ENCODE measurements at regions not wholly inside any gene's neighbourhood (a gene's known extent, or its start where the extent isn't known, plus 50 kb on each side); places are given as distances from the start of the nearest gene placed in this dataset.

DNA sequence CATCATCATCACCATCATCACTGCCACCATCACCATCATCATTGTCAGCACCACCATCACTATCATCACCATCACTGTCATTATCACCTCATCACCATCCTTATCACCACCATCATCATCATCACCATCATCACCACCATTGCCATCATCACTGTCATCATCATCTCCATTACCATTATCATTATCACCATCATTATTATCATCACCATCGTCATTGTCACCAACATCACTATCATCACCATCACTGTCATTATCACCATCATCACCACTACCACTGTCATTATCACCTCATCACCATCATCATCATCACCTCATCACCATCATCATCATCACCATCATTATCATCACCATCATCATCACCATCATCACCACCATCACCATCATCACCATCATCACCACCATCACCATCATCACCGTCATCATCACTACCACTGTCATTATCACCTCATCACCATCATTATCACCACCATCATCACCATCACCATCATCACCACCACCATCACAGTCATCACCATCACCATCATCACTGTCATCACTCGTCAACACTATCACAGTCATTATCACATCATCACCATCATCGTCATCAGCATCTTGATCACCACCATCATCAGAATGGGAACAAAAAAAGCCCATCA is 191.1 kb downstream of the TTLL2 start:
- no peak for DNase-seq

DNA sequence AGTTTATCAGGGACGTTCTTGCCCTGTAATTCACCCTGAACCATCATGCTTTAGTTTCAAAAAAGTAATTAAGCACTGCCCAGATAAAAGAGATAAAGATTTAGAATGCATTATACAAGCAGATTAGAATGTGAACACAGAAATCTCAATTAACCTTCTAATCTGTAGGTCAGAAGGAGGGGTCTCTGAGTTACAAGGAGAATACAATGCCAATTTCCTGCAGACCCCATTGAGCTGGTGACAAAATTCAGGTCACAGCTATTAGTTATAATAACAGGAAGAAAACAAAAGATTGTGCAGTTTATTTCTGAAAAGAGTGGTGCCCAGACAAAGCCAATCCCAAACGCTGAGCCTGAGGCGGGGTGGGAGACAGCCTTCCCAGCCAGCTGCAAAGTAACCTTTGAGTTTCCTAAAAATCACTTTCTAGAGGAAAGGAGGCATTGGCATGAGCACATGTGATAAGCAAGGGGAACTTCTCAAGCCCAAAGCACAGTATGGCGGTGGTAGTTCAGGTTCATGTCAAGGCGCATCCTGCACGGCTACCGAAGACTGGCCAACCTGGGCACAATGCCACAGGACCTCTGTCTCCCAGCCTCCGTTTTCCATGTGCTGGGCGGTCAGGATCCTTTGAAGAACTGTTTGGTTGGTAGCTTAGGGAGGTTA is 192.5 kb downstream of the TTLL2 start:
- DNase-seq = no peak

DNA sequence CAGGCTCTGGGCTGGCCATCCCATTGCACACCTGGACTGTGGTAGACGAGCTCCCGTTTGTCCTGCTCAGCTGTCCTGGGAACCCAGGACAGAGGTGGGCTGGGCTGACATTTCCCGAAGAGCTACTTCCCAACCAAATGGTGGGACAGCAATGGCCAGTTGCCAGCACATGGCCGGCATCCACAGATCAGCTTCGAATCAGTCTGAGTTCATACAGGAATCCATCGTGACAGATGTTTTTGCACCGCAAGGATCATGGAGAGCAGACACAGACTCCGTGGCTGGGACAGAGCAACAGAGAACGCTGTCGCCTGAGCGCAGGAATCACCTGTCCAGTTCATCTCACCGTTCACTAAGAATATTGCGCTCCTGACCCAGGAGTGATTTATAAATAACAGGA is 198.5 kb downstream of the TTLL2 start:
- no peak for DNase-seq

DNA sequence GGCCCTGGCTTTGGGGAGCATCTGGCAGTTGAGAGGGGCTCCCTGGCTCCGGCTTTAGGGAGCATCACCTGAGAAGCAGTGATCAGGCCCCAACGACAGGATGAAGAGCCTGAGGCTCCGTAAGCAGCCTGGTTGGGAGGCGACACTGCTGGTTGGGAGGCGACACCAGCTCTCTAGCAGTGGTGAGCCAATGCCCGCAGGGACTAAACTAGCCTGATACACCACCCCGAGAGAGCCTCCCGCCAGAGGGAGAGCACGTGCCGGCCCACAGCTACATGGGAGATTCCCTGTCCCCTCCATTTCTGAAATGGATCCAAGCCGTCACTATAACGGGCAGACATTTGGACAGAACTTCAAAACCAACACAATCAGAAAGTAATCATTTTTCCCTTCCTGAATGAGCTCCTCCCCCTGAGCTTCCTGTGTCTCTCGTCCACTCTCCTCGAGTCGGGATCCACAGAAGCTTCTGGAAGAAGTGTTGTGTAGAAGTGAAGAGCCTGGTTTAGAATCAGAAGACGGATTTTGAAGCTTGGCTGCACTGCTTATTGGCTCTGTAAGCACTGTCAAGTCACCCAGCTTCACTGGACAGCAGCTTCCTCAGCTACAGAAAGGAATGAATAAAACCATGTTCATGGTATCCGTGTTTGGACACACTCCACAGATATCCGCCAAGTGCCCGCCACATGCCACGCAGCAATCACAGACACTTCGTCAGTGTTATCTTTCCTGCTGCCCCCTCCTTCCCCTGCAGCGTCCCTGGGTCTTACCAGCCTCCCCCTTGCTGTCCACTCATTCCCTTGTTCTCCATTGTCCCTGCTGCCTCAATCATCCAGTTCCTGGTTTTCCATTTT is 199.6 kb downstream of the TTLL2 start:
- DNase-seq = no peak

DNA sequence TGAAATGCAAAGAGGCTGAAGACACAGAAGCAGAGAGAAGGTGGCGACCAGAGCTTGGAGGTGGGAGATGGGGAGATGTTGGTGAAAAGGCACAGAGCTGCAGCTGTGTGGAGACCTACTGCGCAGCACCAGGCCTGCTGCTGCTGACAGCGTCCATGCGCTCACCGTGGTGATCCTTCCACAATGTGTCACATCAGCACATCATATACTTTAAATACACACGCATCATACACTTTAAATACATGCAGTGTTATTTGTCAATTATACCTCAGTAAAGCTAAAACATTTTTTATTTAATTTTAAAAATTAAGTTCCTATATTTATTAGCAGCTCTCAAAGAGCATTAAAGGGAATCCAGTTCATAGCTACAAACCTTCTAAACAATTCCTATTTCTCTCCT is 200.9 kb downstream of the TTLL2 start:
- no peak for DNase-seq

DNA sequence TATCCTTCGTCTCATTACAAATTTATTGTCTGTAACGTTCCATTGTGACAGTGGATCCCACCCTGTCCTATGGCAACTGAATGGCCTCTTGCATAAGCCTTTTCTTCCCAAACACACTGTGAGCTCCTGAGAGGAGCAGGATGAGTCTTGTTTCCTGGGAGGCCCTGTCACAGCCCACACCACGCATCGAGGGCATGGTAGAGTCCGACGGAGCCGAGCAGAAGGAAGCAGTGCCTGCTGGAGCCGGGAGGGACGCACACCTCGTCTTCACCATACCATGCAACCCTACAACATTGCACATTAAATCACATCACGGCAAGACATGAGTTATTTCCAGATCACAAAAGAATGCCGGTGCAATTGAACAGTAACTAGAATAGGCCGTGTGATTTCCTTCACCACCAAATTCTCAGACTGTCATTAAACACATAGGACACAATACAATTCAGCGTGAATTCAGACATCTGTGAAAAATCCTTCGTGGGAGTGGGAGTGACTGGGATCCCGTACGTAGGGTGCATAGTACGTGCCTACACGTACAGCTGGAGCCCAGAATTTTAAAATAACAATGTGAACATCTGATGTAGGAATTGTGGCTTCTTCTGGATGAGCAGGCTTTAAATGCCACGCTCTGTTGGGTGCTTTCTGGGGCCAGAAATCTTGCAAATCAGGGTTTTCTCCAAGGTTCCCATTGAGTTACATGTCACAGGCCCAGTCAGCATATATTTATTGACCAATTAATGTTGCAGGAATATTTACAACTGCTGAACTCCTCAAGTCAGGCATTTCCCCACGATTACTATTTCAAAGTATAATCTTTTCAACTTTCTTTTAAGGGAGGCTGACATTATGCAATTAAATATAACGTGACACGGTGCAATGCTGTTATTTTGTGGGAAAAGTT is 201.8 kb downstream of the TTLL2 start:
- no peak for DNase-seq

DNA sequence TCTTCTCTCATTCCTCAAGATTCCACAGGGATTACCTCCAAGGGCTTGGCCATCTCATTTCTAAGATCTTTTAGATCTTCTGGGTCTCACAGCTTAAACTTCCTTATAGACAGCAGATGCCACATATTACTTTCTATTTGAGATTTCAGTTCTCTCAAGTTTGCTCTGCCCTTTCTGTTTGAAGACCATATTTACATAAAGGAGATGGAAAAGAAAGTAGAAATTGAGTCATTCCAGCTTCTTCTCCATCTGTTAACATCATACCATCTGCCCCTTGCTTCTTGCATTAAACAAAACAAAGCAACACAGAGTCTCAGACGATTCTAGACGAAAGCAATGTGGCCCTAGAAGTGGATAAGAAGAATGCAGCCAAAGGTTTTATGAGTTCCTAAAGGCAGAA is 203.4 kb downstream of the TTLL2 start:
- no peak for DNase-seq

DNA sequence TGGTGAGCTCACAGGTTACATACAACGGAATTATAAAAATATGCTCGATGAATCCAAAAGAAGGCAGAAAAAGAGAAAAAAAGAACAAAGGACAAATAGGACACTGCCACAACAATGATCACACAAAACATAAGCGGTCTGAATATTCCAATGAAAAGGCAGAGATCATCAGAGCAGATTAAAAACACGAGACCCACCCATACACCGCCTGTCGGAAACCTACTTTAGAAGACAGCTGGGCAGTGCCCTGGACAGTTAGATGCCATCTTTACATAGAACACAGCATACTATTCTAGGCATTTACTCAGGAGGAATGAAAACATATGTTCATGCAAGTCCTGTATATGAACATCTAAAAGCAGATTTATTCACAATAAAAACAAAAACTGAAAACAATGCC is 204.1 kb downstream of the TTLL2 start:
- DNase-seq = no peak

DNA sequence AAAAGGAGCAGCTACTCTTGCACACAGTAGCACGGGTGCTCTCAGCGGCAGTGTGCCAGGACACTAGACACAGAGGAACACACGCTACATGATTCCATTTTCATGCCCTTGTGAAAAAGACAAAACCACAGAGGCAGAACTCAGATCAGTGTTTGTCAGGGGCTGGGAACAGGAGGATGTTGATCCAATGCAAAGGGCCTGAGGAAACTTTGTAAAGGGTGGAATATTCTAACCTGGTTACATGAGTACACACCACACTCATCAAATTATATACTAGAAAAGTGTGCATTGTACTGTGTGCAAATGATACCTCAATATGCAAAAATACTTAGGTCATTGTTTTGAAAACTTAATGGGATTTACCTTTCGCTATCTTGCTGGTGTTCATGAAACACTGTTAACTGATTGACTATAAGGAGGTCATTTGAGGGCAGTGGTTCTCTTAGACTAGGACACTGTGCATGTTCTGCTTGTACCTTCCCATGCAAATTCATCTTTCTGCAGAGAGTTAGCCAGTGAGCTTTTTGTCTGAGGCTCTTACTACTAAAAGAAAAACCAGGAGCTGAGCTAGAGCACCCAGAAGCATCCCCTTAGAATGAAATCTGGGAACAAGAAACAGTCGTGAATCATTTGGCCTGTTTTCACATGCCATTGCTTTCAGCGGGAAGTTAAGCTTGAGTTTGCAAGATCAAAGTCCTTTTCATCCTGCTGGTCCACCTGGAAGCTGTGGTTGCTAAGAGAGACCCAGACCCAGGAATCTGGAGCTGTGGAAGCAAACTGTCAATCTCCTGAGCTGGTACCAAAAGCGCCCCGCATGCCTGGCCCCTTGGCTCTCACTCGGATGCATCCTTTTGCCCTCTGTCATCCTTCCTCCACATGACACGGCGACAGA is 204.8 kb downstream of the TTLL2 start:
- no peak for DNase-seq

DNA sequence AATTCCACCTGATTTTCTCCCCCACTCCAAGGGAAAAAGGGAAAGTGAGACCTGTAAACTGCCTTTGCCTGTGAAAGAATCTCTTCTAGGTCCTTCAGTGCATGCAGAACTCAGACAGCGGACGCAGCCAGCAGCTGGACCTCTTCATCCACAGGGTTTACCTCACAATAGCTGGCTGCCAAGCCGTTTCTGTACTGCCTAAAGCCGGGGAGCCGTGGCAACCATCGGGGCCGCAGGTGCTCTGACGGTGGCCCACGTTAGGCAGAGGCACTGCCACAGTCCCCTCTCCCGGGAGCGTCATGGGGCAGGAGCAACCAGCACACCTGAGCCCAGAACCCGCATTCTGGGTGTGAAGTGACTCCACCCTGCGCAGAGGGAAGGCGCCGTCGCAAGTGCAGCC is 206.1 kb downstream of the TTLL2 start:
- DNase-seq = peak; percentile 58

DNA sequence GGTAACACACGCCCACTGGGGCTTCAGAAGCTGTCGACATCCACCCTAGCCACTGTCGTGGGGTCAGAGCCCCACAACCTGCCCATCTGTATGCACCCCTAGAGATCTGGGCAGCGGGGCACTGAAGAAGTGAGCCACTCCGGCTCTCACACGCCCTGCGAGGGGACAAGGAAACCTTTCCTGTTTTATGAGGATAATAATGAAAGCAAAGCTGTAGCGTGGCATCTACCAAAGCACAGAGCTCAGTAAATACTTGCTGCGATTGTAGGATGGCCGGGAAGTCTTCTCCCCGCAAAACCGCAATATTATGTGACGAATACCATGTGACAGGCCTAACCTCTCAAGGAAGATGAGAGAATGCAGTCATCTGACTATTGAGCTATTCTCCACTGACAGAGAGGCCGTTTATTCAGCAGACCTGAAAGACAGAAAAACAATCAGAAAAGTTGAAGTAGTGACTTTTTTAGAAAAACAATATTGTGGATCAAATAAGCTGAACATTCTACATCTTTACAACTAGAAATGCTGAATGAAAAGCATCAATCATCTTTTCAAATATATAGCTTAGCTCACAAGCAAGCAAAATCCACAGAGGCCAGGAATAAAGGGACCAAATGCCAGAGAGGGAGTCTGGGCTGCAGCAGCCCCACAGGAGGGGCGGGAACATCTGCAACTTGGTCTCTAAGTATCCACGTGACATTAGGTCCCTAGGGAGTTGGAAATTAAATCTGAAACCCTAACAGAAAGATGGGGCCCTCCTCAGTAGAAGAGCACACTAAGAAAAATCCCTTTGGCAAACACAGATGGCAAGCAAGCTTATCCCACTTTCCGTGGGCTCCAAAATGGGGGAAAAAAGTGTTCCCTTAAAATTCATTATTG is 207.8 kb downstream of the TTLL2 start:
- DNase-seq = no peak

DNA sequence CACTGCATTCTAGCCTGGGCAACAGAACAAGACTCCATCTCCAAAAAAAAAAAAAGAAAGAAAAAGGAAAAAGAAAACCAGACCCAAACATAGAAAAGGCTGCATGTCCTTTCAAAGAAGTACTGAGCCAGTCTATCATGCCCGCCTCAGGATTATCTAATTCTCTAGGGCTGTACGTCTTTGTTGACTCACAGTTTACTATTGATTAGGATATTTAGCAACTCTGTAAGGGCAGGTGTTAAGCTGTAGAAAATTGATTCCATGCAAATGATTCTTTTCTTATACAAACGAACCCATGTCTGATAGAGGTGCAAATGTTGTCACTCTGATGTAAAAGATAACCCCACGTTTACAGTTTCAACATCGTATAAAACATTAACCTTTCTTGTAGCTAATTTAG is 209.0 kb downstream of the TTLL2 start:
- no peak for DNase-seq

DNA sequence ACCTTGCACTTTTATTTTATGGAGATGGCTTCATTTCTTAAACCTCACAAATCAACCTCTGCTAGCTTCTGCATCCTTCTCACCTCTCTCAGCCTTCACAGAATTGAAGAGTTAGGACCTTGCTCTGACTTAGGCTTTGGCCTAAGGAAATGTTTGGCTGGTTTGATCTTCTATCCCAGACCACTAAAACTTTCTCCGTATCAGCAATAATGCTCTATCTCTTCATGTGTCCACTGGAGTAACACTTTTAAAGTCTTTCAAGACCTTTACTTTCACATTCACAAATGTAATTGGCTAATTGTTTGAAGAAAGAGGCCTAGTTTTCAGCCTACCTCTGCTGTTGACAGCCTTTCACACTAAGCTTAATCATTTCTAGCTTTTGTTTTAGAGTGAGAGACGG is 212.9 kb downstream of the TTLL2 start:
- no peak for DNase-seq

DNA sequence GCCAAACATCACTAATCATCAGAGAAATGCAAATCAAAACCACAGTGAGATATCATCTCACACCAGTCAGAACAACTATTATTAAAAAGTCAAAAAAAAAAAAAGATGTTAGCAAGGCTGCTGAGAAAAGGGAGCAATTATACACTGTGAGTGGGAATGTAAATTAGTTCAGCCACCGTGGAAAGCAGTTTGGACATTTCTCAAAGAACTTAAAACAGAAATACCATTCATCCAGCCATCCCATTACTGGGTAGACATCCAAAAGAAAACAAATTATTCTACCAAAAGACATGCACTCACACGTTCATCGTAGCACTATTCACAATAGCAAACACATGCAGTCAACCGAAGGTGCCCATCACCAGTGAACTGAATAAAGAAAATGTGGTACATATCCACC is 213.9 kb downstream of the TTLL2 start:
- DNase-seq = no peak

DNA sequence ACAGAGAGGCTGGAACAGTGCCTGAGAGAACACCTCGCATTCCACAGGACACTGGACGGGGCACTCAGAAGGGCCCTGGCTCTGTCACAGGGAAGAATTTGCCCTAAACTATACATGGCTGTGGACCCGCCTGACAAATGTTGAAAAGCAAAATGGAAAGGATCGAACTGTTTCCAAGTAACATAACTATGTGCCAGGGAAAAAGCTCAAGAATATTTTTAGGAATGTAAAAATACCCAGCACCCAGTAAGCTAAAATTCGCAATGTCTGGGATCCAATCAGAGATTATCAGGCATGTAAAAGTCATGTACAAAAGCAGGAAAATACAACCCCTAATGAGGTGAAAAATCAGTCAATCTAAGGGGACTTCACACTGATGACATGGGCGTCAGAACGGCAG is 215.9 kb downstream of the TTLL2 start:
- DNase-seq = no peak

DNA sequence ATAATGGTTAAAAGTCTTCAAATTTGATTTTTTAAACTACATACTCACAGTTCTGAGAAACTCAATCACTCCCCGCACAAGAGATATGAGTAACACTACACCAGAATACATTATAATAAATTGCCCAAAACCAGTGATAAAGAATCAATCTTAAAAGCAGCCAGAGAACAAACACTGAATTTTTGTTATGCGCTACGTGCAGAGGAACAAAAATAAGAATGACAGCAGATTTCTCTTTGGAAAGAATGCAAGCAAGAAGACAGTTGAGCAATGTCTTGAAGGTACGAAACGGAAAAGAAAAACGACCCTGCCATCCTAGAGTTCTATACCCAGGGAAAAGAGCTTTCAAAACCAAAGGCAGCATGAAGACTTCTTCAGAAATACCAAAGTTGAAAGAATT is 216.7 kb downstream of the TTLL2 start:
- DNase-seq = no peak

DNA sequence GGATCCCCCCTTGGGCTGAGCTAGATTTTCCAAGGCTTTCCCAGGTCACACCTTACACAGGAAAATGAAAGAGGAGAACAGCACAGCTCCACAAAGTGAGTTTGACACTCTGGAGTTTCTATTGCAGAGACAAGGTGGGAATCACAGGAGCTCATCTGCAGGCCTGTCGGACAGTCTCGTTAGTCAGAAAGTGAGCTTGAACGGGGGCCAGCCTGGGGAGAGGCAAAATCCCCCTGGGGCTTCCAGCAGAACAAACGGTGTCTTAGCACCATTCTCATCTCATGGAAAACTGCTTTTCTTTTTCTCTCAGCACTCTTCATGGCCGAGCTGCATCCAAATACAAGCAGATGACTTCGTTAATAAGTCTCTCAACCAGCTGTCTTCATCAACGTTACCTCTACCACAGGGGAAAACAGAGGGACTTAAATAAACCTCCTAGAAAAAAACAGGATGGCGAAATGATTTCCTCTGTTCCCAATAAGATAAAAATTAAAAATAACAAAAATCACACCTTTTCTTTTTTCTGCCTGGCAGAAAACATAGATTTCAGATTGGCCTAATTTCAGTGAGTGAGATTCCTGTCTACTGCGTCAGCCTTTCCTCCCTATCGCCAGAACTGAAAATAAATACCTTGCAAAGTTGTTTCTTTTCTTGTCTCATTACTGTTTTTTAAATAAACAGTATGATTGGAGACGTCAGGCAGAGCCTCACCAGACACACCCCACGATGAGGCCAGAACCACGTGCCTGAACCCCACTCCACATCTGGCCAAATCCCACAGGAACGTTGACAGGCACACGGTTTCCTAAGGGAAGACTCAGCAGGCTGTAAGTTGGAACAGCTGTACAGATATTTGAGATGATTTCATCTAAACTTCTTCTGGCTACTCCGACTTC is 219.0 kb downstream of the TTLL2 start:
- DNase-seq = peak; percentile 87

DNA sequence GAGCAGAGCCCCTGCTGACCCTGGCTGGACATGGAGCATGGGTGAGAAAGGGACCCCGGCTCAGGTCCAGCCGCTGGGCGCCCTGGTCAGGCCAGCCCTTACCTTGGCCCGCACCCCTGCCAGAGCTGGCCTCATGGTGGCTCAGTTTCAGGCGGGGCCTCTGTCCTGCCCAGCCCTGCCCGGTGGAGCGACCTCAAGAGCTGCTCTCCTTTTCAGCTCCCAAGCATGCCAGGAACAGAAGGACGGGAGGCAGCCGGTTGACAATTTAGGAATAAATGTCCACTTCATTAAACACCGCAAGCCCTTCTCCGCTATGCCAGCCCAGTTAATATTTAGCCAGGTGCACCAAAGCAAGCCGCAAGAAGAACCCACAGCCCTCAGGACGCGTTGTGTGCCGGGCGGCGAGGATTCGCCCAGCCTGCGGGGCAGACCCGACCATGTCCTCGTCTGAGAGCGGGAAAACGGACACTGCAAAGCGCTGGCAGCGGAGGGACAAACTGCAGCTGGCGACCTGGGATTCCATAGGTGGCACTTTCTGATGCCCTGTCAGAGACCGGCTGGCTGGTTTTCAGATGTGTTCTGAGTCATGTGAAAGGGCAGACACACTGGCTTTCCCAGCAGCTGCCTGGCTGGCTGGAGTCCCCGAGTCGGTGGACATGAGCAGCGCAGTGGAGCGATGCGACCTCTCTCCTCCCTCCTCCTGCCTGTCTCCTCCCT is 221.9 kb downstream of the TTLL2 start:
- DNase-seq = no peak

DNA sequence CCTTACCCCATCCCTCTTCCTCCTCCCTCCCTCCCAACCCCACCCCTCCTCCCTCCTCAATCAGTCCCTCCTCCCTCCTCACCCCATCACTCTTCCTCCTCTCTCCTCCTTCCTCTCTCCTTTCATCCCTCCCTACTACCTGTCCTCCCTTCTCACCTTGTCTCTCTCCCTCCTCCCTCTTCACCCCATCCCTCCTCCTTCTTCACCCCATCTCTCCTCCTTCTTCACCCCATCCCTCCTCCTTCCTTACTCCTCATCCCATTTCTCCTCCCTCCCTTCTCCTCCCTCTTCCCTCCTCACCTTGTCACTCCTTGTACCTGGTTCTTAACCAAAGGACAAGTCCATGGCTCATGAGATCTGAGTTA is 222.4 kb downstream of the TTLL2 start:
- no peak for DNase-seq

All from tongue (tissue), 1 donor.